SW 1271 (cell line): ENCODE measurements at regions not wholly inside any gene's neighbourhood (a gene's known extent, or its start where the extent isn't known, plus 50 kb on each side); places are given as distances from the start of the nearest gene placed in this dataset.

Experiments
- DNase-seq, 2 experiments: peaks; one replicate each; lab custom pipeline; 2025; lab: John Stamatoyannopoulos, UW

- no peak for DNase-seq
These were observed 445.9 kb upstream of the ANO3 start for GRCh38 chr11:25886036-25886435.

GRCh38 chr11:25890626-25891260 is 441.2 kb upstream of the ANO3 start:
- DNase-seq: no peak

- DNase-seq: no peak
These were observed 440.0 kb upstream of the ANO3 start for GRCh38 chr11:25891960-25892359.

DNA sequence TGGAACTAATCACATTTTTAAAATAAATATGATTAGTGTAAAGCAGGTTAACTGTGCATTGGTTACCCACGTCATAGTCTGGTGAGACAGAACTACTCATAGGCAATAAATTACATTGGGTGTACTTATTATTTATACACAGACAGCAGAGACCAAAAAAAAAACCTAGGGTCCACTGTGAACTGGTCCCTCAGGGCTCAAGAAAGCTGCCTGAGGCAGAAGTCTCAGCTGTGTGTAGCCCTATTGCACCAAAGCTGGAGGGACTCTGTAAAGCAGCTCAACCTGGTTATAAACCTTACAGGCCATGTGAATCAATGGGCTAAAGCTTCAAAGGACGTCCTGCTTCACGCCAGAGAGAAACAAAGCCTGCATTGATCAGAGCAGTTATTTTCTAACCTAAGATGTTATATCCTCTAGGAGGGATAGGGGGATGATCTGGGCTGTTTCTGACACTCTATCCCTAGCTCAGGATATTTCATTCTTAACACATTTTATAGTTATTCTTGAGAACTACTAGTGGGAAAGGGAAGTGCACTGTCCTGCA is 432.2 kb upstream of the ANO3 start:
- no peak for DNase-seq

DNA sequence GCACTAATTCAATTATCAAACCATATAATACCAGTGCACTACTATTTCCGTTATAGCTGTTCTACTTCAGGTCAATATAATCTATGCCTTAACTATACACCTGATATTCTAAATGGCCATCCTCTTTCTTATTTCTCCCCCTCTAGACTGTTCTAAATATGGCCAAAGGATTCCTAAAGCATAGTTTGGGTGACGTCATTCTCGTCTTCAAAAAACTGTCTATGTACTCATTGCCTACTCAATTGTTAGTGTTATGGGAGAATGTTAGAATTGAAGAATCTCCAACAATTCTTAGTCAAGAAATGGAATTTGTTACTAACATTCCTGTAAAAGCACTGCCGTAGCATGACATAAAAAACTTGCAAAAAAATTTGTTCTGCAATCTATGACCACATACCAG is 431.1 kb upstream of the ANO3 start:
- no peak for DNase-seq

DNA sequence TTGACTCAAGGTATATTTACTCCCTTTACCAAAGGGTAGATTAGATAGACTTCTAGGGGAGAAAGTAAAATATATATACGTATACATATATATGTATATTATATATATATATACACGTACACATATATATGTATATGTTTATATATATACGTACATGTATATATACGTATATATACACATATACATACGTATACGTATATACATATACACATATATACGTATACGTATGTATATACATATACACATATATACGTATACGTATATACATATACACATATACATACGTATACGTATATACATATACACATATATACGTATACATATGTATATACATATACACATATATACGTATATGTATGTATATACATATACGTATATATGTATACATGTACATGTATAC is 430.5 kb upstream of the ANO3 start:
- no peak for DNase-seq

DNA sequence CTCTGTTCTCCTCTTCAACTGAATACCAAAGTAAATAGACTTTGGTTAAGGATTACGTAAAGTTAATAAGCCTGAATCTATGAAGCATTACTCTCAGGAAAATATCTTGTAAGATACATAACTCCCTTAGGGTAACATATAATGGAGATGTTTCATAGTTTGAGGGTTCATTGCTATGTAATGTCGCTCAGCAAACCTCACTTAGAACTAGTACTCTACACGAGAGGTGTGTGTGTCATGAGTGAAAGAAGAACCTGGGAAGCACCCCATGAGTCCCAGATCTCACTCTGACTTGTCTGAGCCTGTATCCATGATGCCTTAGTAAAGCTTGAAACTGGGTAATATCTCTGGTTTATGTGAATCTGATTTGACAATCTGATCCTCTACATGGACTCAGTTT is 429.5 kb upstream of the ANO3 start:
- DNase-seq: no peak

DNA sequence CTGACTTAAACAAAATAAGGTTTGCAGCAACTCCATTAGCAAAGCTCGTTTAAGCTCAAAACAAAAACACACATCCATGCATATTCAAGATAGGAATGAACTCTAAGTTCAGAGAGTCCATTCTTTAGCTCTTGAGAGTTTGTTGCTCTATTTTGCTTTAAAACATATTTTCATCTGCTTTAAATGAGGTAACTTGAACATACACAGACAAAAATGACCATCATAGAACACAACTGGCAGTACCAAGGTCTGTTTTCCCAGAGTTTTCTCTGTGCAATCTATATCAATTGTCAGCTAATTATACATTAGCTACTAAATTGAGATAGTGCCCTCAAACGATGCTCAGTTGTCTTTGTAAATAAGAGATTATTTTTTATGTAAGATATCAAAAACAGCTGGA is 423.2 kb upstream of the ANO3 start:
- no peak for DNase-seq

- no peak for DNase-seq
These were observed 421.8 kb upstream of the ANO3 start for GRCh38 chr11:25910086-25910485.

DNA sequence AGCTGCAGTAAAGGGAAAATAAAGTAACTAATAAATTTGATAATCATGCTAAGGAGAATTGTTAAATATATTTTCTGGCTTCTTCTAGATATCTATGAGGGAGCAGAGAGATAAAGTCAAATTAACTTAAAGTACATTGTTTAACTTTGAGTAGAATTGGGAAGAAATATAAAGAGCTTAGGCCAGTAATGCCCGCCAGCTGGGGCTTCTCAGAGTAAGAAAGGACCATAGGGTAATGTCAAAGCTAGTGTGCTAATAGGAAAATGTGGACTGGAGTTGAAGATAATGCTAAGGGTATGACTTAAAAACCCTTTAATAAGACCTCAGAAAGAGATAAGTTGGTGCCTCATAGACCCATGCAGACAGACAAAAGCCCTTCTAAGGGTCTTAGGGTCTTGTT is 411.6 kb upstream of the ANO3 start:
- DNase-seq: no peak

GRCh38 chr11:25924586-25924985 is 407.3 kb upstream of the ANO3 start:
- DNase-seq: no peak

GRCh38 chr11:25925359-25925758 is 406.6 kb upstream of the ANO3 start:
- DNase-seq: no peak

DNA sequence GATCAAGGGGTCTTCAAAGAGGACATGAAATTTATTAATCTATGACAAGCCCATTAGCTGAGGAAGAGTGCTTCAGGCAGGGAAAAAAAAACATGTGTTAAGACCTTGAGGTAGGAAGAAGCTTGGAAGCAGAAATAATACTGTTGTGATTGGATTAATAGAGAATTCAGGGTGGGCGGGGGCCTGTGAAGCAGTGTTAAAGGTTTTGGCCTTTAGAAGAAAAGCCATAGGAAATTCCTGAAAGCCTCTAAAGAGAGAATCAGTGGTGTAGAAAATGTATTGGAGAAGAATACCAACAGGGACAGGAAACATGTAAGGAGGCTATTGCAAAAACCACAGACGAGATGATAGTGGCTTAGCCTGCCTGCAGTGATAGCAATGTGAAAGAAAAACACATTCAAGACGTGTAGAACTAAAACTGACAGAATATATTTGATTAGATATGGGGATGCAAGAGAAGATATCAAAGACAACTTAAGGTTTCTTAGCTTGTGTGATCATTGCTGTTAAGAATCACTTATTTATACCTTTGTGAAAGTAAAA is 404.4 kb upstream of the ANO3 start:
- DNase-seq: no peak

GRCh38 chr11:25928076-25928475 is 403.9 kb upstream of the ANO3 start:
- DNase-seq: no peak

DNA sequence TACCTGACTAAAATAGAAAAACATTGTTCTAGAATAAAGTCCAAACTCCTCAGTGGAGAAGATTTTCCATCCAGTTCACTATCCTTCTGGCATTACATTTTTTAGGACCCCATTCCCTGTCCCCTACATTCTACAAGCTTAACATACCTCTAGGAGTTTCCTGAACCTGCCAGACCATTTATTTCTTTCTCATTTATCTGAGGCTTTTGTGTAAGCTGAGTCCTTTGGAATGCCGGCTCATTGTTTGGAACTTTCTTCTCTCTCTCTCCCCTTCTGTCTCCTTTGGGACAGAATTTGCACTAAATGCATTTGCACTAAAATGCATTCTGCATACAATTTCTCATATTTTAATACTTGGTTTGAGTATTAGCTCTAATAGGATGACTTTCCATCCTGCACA is 393.0 kb upstream of the ANO3 start:
- no peak for DNase-seq

DNA sequence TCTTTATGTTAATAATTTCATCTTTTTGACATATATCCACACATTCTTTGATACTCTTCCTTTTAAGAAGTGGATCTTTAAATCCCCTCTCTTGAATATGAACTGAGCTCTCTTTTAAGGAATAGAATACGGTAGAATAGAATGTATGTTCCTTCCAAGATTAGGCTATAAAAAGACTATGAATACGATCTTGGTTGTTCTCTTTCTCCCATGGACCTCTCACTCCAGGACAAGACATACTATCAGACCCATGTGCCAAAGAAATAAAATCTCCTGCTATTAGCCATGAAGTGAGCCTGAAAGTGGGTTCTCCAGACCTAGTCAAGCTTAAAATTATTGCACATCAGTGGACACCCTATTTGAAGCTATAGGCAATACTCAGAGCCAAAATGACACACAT is 392.2 kb upstream of the ANO3 start:
- no peak for DNase-seq

DNA sequence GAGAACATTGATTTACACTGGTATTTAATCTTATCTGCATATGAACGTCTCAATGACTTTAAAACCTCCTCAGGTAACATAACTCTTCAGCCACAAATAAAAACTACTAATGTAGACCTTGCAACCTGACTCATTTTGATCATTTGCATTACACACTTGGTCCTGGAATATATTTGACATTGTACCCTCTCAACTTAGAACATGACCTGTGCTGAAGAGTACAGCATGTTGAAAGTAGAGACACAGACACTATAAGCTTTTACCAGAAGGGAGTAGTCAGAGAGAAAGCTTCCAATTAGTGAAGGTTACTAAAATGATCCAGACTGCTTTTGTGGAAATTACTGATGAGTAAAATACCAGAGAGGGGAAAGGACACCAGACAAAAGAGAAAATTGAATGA is 390.6 kb upstream of the ANO3 start:
- DNase-seq: no peak

DNA sequence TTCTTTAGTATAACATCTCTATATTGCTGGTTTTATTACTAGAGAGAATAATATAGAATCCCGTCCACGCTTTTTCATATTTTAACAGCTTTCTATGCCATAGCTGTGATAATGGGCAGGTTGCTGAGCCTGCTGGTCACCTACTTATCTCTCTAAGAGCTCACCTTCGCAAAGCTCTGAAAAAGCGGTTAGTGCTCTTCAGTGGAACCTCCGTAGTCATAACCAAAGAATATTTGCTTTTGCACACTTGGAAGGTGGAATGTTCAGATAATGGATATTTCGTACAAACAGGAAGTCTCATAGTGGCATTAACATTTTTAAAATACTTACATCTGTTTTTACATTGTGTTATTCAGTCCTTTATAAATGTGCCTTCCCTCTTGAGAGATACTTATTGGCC is 388.9 kb upstream of the ANO3 start:
- DNase-seq: no peak

DNA sequence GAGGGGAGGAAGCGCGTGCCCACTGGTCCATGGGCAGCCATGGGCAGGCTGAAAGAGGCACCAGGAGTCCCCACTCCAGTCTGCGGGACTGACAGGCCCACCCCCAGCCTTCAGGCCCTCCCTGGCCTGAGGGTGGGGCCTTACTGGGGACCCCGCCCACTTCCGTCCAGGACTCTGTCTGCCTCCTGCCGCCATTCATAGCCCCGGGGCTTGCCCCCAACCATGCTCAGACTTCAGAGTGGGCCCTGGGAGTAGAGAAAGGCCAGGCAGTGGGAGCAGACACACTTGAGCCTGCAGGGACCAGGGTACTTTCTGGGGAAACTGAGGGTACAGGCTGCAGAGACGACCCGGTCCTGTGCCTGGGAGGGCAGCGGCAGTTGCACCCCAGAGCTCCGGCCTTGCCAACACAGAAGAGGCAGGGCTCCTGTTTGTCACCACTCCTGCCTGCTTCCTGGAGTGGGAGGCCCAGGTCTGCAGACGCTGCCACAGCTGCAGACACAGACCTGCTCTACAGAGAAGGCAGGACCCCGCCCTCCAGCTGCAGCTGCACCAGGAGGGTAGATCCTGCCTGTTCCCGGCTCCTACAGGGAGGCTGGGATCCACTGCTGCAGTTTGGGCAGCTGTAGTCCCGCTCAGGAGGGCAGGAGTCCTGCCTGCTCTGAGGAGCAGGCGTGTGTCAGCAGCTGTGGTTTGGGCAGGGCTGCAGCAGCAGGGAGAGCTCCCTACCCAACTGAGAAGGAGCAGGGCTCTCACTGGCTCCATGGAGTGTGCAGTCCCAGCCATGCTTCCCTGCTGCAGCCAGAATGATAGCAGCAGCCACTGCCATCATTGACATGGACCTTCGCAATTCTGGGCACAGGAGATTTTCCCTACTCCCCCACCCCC is 387.9 kb upstream of the ANO3 start:
- DNase-seq: no peak

GRCh38 chr11:25949918-25950317 is 382.0 kb upstream of the ANO3 start:
- no peak for DNase-seq

DNA sequence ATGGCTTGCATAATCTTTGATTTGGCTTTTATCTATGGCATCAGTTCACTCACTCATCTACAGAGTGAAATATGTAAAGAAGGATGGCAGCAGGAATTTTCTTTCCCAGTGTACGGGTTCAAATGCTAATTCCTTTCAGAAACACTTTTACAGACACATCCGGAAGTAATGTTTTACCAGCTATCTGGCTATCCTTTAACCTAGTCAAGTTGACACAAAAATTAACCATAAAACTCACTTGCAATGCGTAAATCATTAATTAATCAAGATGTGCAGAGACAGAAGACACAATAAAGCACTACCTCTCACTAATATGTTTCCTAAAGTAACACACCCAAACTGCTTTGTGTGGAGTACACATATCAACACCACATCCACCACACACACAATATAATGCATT is 378.9 kb upstream of the ANO3 start:
- no peak for DNase-seq

DNA sequence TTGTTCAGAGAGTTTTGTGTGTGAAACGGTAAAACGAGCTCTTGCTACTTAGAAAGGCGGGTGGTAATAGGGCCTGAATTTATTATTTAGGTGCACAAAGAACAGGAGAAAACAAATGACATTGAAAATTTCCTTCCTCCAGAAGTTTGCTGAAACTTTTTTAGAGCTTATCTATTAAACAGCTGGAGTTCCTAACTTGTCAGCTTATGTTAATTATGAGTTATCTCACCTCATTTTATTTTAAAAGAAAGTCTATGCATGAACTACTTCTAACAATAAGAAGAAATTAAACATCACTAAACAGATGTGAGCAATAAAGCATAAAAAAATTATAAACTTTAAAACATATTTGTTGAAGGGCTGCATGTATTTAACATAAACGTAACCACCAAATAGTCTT is 373.9 kb upstream of the ANO3 start:
- DNase-seq: no peak

DNA sequence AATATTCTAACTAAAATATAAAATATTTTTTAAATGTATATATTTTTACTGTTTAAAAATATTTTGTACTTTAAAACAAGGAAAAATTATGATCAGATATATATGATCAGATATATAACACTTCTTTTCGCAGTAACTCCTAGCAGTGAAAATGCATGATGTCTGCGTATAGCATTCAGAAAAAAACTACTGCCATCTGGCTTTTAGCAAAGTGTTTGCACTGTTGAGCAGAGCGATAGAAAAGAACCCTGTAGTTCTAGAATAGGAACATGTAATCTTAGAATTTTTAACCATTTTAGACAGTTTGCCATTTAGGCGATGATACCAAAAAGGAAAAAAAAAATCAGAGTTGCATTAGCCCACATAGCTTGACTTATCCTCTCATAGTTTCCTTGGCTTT is 370.4 kb upstream of the ANO3 start:
- DNase-seq: no peak
